SK-N-SH (cell line): ENCODE measurements at regions not wholly inside any gene's neighbourhood (a gene's known extent, or its start where the extent isn't known, plus 50 kb on each side); places are given as distances from the start of the nearest gene placed in this dataset.

Experiments used
- CTCF ChIA-PET: fragments of 300-600, 350-600 bp; formaldehyde crosslinking; extraction: SDS; loops from one replicate; lab custom pipeline; 2021; lab: Yijun Ruan, JAX
- POLR2A ChIA-PET: fragments of 350-600 bp; sonication (Branson Sonifier 250); formaldehyde crosslinking; extraction: SDS; loops from one replicate; lab custom pipeline; 2020; ENCODE audit warnings: antibody characterized with exemption, inconsistent platforms; lab: Yijun Ruan, JAX
- DNase-seq: peaks from one replicate; pipeline ENCODE4 v3.0.0; 2012
- H2AFZ ChIP-seq: fragments of 200-600 bp; sonication (generic); 2 replicates; pipeline ENCODE4 v1.8.1; 2016; ENCODE audit warnings: antibody characterized with exemption, mild to moderate bottlenecking, low read depth
- H3F3A ChIP-seq: fragments of 200-600 bp; sonication (generic); replicated peaks from 2 replicates; pipeline ENCODE3; 2016; ENCODE audit warnings: antibody characterized with exemption, mild to moderate bottlenecking; ENCODE audit not compliant: insufficient read depth
- H3K27ac ChIP-seq, 2 experiments: fragments of 200-500 bp in 1 of 2; fragments of 200-600 bp in 1 of 2; sonication (Bioruptor generic) in 1 of 2; sonication (generic), shearing (Covaris generic) in 1 of 2; 2 replicates each; pipeline versions ENCODE4 v1.5.1 to v1.6.1; 2014 to 2016; ENCODE audit warnings: low read depth in 2 of 2, inconsistent platforms in 1 of 2, low read length in 1 of 2, mild to moderate bottlenecking in 1 of 2, mixed read lengths in 1 of 2
- H3K27me3 ChIP-seq: fragments of 200-600 bp; sonication (generic), shearing (Covaris generic); 2 replicates; pipeline ENCODE4 v1.6.1; 2016; ENCODE audit warnings: mixed run types; ENCODE audit not compliant: insufficient read depth
- H3K36me3 ChIP-seq, 2 experiments: fragments of 200-500 bp in 1 of 2; fragments of 200-600 bp in 1 of 2; sonication (Bioruptor generic) in 1 of 2; sonication (generic) in 1 of 2; replicated peaks in 1 of 2; 2 replicates each; pipeline versions ENCODE3 to v1.5.1; 2014 to 2016; ENCODE audit warnings: low read length in 1 of 2, mild to moderate bottlenecking in 1 of 2; ENCODE audit not compliant: insufficient read depth in 2 of 2, control insufficient read depth in 1 of 2
- H3K4me1 ChIP-seq, 2 experiments: fragments of 200-500 bp in 1 of 2; fragments of 200-600 bp in 1 of 2; sonication (Bioruptor generic) in 1 of 2; sonication (generic), shearing (Covaris generic) in 1 of 2; 2 replicates each; pipeline versions ENCODE4 v1.5.1 to v1.6.1; 2014 to 2016; ENCODE audit warnings: low read depth in 1 of 2, low read length in 1 of 2, mixed run types in 1 of 2; ENCODE audit not compliant: insufficient read depth in 2 of 2, control insufficient read depth in 1 of 2
- H3K4me2 ChIP-seq: fragments of 200-600 bp; sonication (generic), shearing (Covaris generic); 2 replicates; pipeline ENCODE4 v1.6.1; 2017; ENCODE audit warnings: mixed run types
- H3K4me3 ChIP-seq, 2 experiments: fragments of 200-500 bp in 1 of 2; fragments of 200-600 bp in 1 of 2; sonication (Bioruptor generic) in 1 of 2; sonication (generic), shearing (Covaris generic) in 1 of 2; 2 replicates each; pipeline versions ENCODE4 v1.5.1 to v1.8.1; 2014 to 2016; ENCODE audit warnings: low read depth in 2 of 2, inconsistent platforms in 1 of 2, low read length in 1 of 2, mild to moderate bottlenecking in 1 of 2, mixed read lengths in 1 of 2, moderate library complexity in 1 of 2
- H3K79me2 ChIP-seq: fragments of 200-600 bp; sonication (generic); 2 replicates; pipeline ENCODE4 v1.8.1; 2017; ENCODE audit warnings: mild to moderate bottlenecking; ENCODE audit not compliant: insufficient read depth
- H3K9ac ChIP-seq: fragments of 200-600 bp; sonication (generic); 2 replicates; pipeline ENCODE4 v1.6.1; 2017; ENCODE audit warnings: mixed run types
- H3K9me2 ChIP-seq: fragments of 200-600 bp; sonication (generic); 2 replicates; pipeline ENCODE4 v1.6.1; 2017; ENCODE audit warnings: mixed run types
- H3K9me3 ChIP-seq: fragments of 200-600 bp; sonication (generic); 2 replicates; pipeline ENCODE4 v1.6.1; 2017; ENCODE audit warnings: mixed run types, mild to moderate bottlenecking, moderate library complexity
- H4K20me1 ChIP-seq: fragments of 200-600 bp; sonication (generic); 2 replicates; pipeline ENCODE4 v1.6.1; 2017; ENCODE audit warnings: mild to moderate bottlenecking, mixed run types; ENCODE audit not compliant: insufficient read depth
- CHD2 ChIP-seq: fragments of 150-350 bp; IDR thresholded peaks from 2 replicates; pipeline ENCODE4 v1.6.1; 2018; ENCODE audit warnings: low read length; ENCODE audit not compliant: partially characterized antibody
- CTCF ChIP-seq: fragments of 200-600 bp; sonication (generic); IDR thresholded peaks from 2 replicates; pipeline ENCODE4 v1.6.1; 2017; ENCODE audit warnings: antibody characterized with exemption, mild to moderate bottlenecking, moderate library complexity
- ELF1 ChIP-seq: IDR thresholded peaks from 2 replicates; pipeline ENCODE4 v1.4.0; 2012
- EZH2phosphoT487 ChIP-seq: fragments of 200-600 bp; sonication (generic); IDR thresholded peaks from 2 replicates; pipeline ENCODE4 v1.6.1; 2017; ENCODE audit warnings: low read depth, mixed run types, mild to moderate bottlenecking, antibody characterized with exemption, moderate library complexity, borderline replicate concordance
- GABPA ChIP-seq: IDR thresholded peaks from 2 replicates; pipeline ENCODE4 v1.4.0; 2012; ENCODE audit warnings: low read depth, mild to moderate bottlenecking
- MAX ChIP-seq: IDR thresholded peaks from 2 replicates; pipeline ENCODE4 v1.4.0; 2012; ENCODE audit warnings: low read depth
- PBX3 ChIP-seq: IDR thresholded peaks from 2 replicates; pipeline ENCODE4; 2012
- RCOR1 ChIP-seq: fragments of 150-350 bp; IDR thresholded peaks from 2 replicates; pipeline ENCODE4 v1.6.1; 2017; ENCODE audit warnings: antibody characterized with exemption, low read length
- REST ChIP-seq: IDR thresholded peaks from 2 replicates; pipeline ENCODE4 v1.6.1; 2012; ENCODE audit warnings: mild to moderate bottlenecking, low read depth, low read length, moderate library complexity
- RFX5 ChIP-seq: IDR thresholded peaks from 2 replicates; pipeline ENCODE4 v1.6.1; 2012; ENCODE audit warnings: mild to moderate bottlenecking, improper control_type of control experiment, low read length
- SIN3A ChIP-seq: IDR thresholded peaks from 2 replicates; pipeline ENCODE4 v1.6.1; 2012; ENCODE audit warnings: low read depth, mild to moderate bottlenecking, low read length, moderate library complexity, borderline replicate concordance
- SMC3 ChIP-seq: IDR thresholded peaks from 2 replicates; pipeline ENCODE4 v1.6.1; 2012; ENCODE audit warnings: low read depth, low read length, improper control_type of control experiment
- TAF1 ChIP-seq: IDR thresholded peaks from 2 replicates; pipeline ENCODE4 v1.6.1; 2012; ENCODE audit warnings: low read depth, mild to moderate bottlenecking, low read length, moderate library complexity, borderline replicate concordance
- TCF12 ChIP-seq: IDR thresholded peaks from 2 replicates; pipeline ENCODE4 v1.4.0; 2012
- USF1 ChIP-seq: IDR thresholded peaks from 2 replicates; pipeline ENCODE4 v1.4.0; 2012; ENCODE audit warnings: low read depth, borderline replicate concordance
- YY1 ChIP-seq: IDR thresholded peaks from 2 replicates; pipeline ENCODE4 v1.4.0; 2012; ENCODE audit warnings: low read depth, mild to moderate bottlenecking
- ZBTB33 ChIP-seq: IDR thresholded peaks from 2 replicates; pipeline ENCODE4 v1.4.0; 2012; ENCODE audit warnings: low read depth, borderline replicate concordance
- WGBS: methylation state at CpG from one replicate; pipeline ENCODE4 v1.1.6; 2017; ENCODE audit warnings: low lambda C conversion rate; 5-methylcytosine and 5-hydroxymethylcytosine counted together

- Histone ChIP-seq H3K9me2 (no peaks in the 10 kb centered on the region), H3K4me1 (no peaks in the 10 kb centered on the region), H3K36me3 (no peaks in the 10 kb centered on the region), H3K4me3 (no peak overlapping the region), H3K27ac (no peak overlapping the region), H3K79me2 (no peaks in the 10 kb centered on the region), H4K20me1 (no peaks in the 10 kb centered on the region), H3K4me2 (no peak overlapping the region), H3F3A (no peaks in the 10 kb centered on the region), H3K9ac (no peak overlapping the region), H3K9me3 (no peaks in the 10 kb centered on the region), H3K27me3 (no peaks in the 10 kb centered on the region), H2AFZ (no peak overlapping the region)
- 29% methylated on average over 1 of the region's 1 CpG for WGBS
- no peak for DNase-seq
- no peak for TF ChIP-seq CTCF
- TF ChIP-seq TAF1: no peak
- no peak for TF ChIP-seq EZH2phosphoT487
- no peak for TF ChIP-seq TCF12
- no peak for TF ChIP-seq SMC3
- TF ChIP-seq ELF1: no peak
- ChIA-PET CTCF (no interaction called here), POLR2A (no interaction called here)
Observed at GRCh38 chr18:41569867-41570266, 385.2 kb upstream of the PIK3C3 start.

GRCh38 chr18:41561961-41562360 lies 393.1 kb upstream of the PIK3C3 start:
- ChIA-PET CTCF (no interaction called here), POLR2A (no interaction called here)
- 42% methylated on average over 2 of the region's 2 CpGs for WGBS
- no peaks in the 10 kb centered on the region for H3K9me3 ChIP-seq
- H3K79me2 ChIP-seq: no peaks in the 10 kb centered on the region
- no peaks in the 10 kb centered on the region for H4K20me1 ChIP-seq
- H3K9ac ChIP-seq: no peak overlapping the region
- H3K36me3 ChIP-seq: no peaks in the 10 kb centered on the region
- H3K4me2 ChIP-seq: no peak overlapping the region
- H3K27me3 ChIP-seq: no peaks in the 10 kb centered on the region
- DNase-seq: no peak
- no peak overlapping the region for H2AFZ ChIP-seq
- no peaks in the 10 kb centered on the region for H3K9me2 ChIP-seq
- peaks cover 0 to 4% of the 10 kb centered on the region in 2 experiments; a peak in 1 of 4 replicates for H3K4me1 ChIP-seq
- no peak overlapping the region for H3K4me3 ChIP-seq
- no peak overlapping the region for H3K27ac ChIP-seq
- no peaks in the 10 kb centered on the region for H3F3A ChIP-seq
- TF ChIP-seq SMC3 (no peak), ZBTB33 (no peak), PBX3 (no peak), RFX5 (no peak), RCOR1 (no peak), SIN3A (no peak), REST (no peak), MAX (no peak), USF1 (no peak), YY1 (no peak), CHD2 (no peak), GABPA (no peak), TCF12 (no peak)
